ENCODE measurements at regions not wholly inside any gene's neighbourhood (a gene's known extent, or its start where the extent isn't known, plus 50 kb on each side); places are given as distances from the start of the nearest gene placed in this dataset.

DNA sequence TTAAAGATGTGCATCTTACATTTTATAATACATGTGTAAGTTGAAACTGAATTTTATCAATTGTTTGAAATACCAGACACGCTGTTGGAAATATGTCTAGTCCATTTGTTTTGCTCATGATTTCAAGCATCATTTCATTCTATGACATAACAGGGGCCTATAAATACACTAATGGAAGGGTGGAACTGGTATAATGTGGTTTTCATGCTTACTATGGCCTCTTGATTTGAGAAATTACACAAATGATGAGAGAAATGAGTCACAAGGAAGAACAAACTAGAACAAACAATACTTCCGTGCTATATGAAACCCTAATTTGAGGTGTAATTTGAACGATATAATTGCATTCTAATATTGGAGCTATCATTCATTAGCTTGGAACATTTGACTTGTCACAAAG is 663.4 kb downstream of the SLC16A7 start:
- CTCF ChIA-PET, result no interaction called here
- TF ChIP-seq ZNF416 (CRISPR knock-in tag; IDR thresholded peaks at IDR 0.05) (no peak), ELF4 (CRISPR knock-in tag; IDR thresholded peaks at IDR 0.05; ENCODE audit: low read depth) (no peak), ZNF423 (CRISPR knock-in tag; IDR thresholded peaks at IDR 0.05) (no peak), ARID4B (CRISPR knock-in tag; IDR thresholded peaks at IDR 0.05; ENCODE audit: borderline replicate concordance) (no peak), ZNF281 (CRISPR knock-in tag; IDR thresholded peaks at IDR 0.05) (no peak), ZNF671 (CRISPR knock-in tag; IDR thresholded peaks at IDR 0.05) (no peak), AR (CRISPR knock-in tag; IDR thresholded peaks at IDR 0.05) (no peak), ATF3 (CRISPR knock-in tag; conservative IDR thresholded peaks at IDR 0.05) (no peak), NFYB (CRISPR knock-in tag; conservative IDR thresholded peaks at IDR 0.05; ENCODE audit: low read depth) (no peak), ZNF138 (CRISPR knock-in tag; conservative IDR thresholded peaks at IDR 0.05) (no peak), NR3C1 (CRISPR knock-in tag; conservative IDR thresholded peaks at IDR 0.05; ENCODE audit: low read depth) (no peak)
- TF ChIP-seq, protein P1, sequence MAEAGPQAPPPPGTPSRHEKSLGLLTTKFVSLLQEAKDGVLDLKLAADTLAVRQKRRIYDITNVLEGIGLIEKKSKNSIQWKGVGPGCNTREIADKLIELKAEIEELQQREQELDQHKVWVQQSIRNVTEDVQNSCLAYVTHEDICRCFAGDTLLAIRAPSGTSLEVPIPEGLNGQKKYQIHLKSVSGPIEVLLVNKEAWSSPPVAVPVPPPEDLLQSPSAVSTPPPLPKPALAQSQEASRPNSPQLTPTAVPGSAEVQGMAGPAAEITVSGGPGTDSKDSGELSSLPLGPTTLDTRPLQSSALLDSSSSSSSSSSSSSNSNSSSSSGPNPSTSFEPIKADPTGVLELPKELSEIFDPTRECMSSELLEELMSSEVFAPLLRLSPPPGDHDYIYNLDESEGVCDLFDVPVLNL (CRISPR knock-in tag; IDR thresholded peaks at IDR 0.05; ENCODE audit: borderline replicate concordance, low read depth), result no peak
- TF ChIP-seq, protein P2, sequence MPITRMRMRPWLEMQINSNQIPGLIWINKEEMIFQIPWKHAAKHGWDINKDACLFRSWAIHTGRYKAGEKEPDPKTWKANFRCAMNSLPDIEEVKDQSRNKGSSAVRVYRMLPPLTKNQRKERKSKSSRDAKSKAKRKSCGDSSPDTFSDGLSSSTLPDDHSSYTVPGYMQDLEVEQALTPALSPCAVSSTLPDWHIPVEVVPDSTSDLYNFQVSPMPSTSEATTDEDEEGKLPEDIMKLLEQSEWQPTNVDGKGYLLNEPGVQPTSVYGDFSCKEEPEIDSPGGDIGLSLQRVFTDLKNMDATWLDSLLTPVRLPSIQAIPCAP (CRISPR knock-in tag; IDR thresholded peaks at IDR 0.05), result no peak
- Mint-ChIP-seq H3K27ac (no peak overlapping the region), H3K36me3 (no peaks in the 10 kb centered on the region), H3K9me3 (no peaks in the 10 kb centered on the region), H3K27me3 (ENCODE audit: low read depth) (no peaks in the 10 kb centered on the region), H3K4me3 (no peak overlapping the region), H3K4me1 (peaks cover 3% of the 10 kb centered on the region; the same call in 1 of the 2 replicates)
- ATAC-seq (no peak), DNase-seq (ENCODE audit: low spot score) (no peak)
- POLR2A ChIA-PET, result no interaction called here

GRCh38 chr12:60262378-60262777 is 666.5 kb downstream of the SLC16A7 start:
- Mint-ChIP-seq H3K27ac (no peak overlapping the region), H3K4me1 (peaks cover 3% of the 10 kb centered on the region; the same call in 1 of the 2 replicates), H3K36me3 (no peaks in the 10 kb centered on the region), H3K27me3 (ENCODE audit: low read depth) (no peaks in the 10 kb centered on the region), H3K9me3 (no peaks in the 10 kb centered on the region), H3K4me3 (no peak overlapping the region)
- ATAC-seq (no peak), DNase-seq (ENCODE audit: low spot score) (no peak)
- ChIA-PET POLR2A (no interaction called here), CTCF (no interaction called here)
- TF ChIP-seq, protein P3, sequence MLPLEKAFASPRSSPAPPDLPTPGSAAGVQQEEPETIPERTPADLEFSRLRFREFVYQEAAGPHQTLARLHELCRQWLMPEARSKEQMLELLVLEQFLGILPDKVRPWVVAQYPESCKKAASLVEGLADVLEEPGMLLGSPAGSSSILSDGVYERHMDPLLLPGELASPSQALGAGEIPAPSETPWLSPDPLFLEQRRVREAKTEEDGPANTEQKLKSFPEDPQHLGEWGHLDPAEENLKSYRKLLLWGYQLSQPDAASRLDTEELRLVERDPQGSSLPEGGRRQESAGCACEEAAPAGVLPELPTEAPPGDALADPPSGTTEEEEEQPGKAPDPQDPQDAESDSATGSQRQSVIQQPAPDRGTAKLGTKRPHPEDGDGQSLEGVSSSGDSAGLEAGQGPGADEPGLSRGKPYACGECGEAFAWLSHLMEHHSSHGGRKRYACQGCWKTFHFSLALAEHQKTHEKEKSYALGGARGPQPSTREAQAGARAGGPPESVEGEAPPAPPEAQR (CRISPR knock-in tag; IDR thresholded peaks at IDR 0.05), result no peak
- TF ChIP-seq ZBTB21 (CRISPR knock-in tag; IDR thresholded peaks at IDR 0.05; ENCODE audit: borderline replicate concordance) (no peak), CREB1 (CRISPR knock-in tag; IDR thresholded peaks at IDR 0.05) (no peak), ATF1 (CRISPR knock-in tag; IDR thresholded peaks at IDR 0.05) (no peak), ATF3 (CRISPR knock-in tag; conservative IDR thresholded peaks at IDR 0.05) (no peak)
- TF ChIP-seq, protein P2 (CRISPR knock-in tag; IDR thresholded peaks at IDR 0.05), result no peak
